H1 (cell line): ENCODE measurements at regions not wholly inside any gene's neighbourhood (a gene's known extent, or its start where the extent isn't known, plus 50 kb on each side); places are given as distances from the start of the nearest gene placed in this dataset.

ENCODE experiments used
- ASH2L ChIP-seq: fragments of 200-600, 300-600 bp; sonication (generic); IDR thresholded peaks from one replicate; pipeline ENCODE4 v1.7.1; 2017; ENCODE audit warnings: low read length
- CTCF ChIP-seq, 3 experiments: IDR thresholded peaks; 1 replicate in 2 of 3; 2 replicates in 1 of 3; pipeline versions ENCODE4 v1.5.1 to v1.6.1; 2011; ENCODE audit warnings: low read length in 3 of 3, mild to moderate bottlenecking in 3 of 3, inconsistent platforms in 2 of 3, low read depth in 1 of 3, moderate library complexity in 1 of 3; ENCODE audit not compliant: insufficient read depth in 1 of 3; ENCODE audit errors: control extremely low read depth in 1 of 3
- EZH2 ChIP-seq: fragments of 200-600 bp; sonication (generic); IDR thresholded peaks from 2 replicates; pipeline ENCODE4 v1.7.1; 2012; ENCODE audit warnings: low read depth, mild to moderate bottlenecking, moderate library complexity, low read length, inconsistent platforms; ENCODE audit not compliant: severe bottlenecking
- KDM1A ChIP-seq: fragments of 200-600, 300-600 bp; sonication (generic); IDR thresholded peaks from 2 replicates; pipeline ENCODE4 v1.7.1; 2016; ENCODE audit warnings: mild to moderate bottlenecking, low read length, borderline replicate concordance
- PHF8 ChIP-seq: fragments of 200-600 bp; sonication (generic); conservative IDR thresholded peaks from 2 replicates; pipeline ENCODE4 v1.7.1; 2012; ENCODE audit warnings: low read depth, mild to moderate bottlenecking, inconsistent platforms, low read length, moderate library complexity
- POLR2A ChIP-seq, 2 experiments: IDR thresholded peaks; 1 replicate in 1 of 2; 2 replicates in 1 of 2; pipeline ENCODE4 v1.6.1; 2011; ENCODE audit warnings: low read depth in 2 of 2, low read length in 2 of 2, mild to moderate bottlenecking in 2 of 2; ENCODE audit errors: control extremely low read depth in 1 of 2
- POLR2AphosphoS5 ChIP-seq: IDR thresholded peaks from 2 replicates; pipeline ENCODE4 v1.6.1; 2011; ENCODE audit warnings: low read depth, low read length
- SIRT6 ChIP-seq: IDR thresholded peaks from one replicate; pipeline ENCODE4 v1.7.1; 2012; ENCODE audit warnings: low read length, inconsistent platforms
- SP1 ChIP-seq: IDR thresholded peaks from 2 replicates; pipeline ENCODE4 v1.6.1; 2011; ENCODE audit warnings: low read depth, low read length
- SUZ12 ChIP-seq: fragments of 200-600 bp; sonication (generic); IDR thresholded peaks from 2 replicates; pipeline ENCODE4 v1.6.1; 2012; ENCODE audit warnings: mild to moderate bottlenecking, inconsistent platforms, low read length, moderate library complexity, mixed read lengths
- TAF7 ChIP-seq: optimal IDR thresholded peaks from 2 replicates; pipeline ENCODE3; 2011; ENCODE audit warnings: low read depth, mild to moderate bottlenecking, inconsistent platforms, low read length, moderate library complexity, borderline replicate concordance
- TBP ChIP-seq: IDR thresholded peaks from 2 replicates; pipeline ENCODE4 v1.6.1; 2011; ENCODE audit warnings: low read depth, low read length, improper control_type of control experiment
- USF2 ChIP-seq: IDR thresholded peaks from 2 replicates; pipeline ENCODE4 v1.6.1; 2011; ENCODE audit warnings: low read length, improper control_type of control experiment

- TF ChIP-seq CTCF (IDR thresholded peaks at IDR 0.05; ENCODE audit: control extremely low read depth in 1 of 3, insufficient read depth in 1 of 3, low read depth in 1 of 3, low read length in 3 of 3) (no peak), EZH2 (no peak), USF2 (no peak), POLR2AphosphoS5 (no peak), PHF8 (no peak), SIRT6 (no peak), TBP (no peak), SUZ12 (no peak), SP1 (no peak), POLR2A (IDR thresholded peaks at IDR 0.05; ENCODE audit: control extremely low read depth in 1 of 2, low read depth in 2 of 2, low read length in 2 of 2) (no peak), KDM1A (no peak), TAF7 (no peak), ASH2L (no peak)
Measured at GRCh38 chr1:193736507-193736906, 550.1 kb upstream of the B3GALT2 start.
